GM12878 (cell line): ENCODE measurements at regions not wholly inside any gene's neighbourhood (a gene's known extent, or its start where the extent isn't known, plus 50 kb on each side); places are given as distances from the start of the nearest gene placed in this dataset.

Experiments used
- ATF7 ChIP-seq: fragments of 450-650 bp; IDR thresholded peaks from 2 replicates; pipeline ENCODE4 v1.6.1; 2016; ENCODE audit warnings: low read depth, mild to moderate bottlenecking
- BACH1 ChIP-seq: fragments of 450-650 bp; IDR thresholded peaks from 2 replicates; pipeline ENCODE4 v1.6.1; 2017; ENCODE audit warnings: mild to moderate bottlenecking, borderline replicate concordance
- CEBPB ChIP-seq, 2 experiments: fragments of 150-350 bp in 1 of 2; IDR thresholded peaks; 2 replicates each; pipeline ENCODE4 v1.6.1; 2012 to 2014; ENCODE audit warnings: low read depth in 2 of 2, low read length in 2 of 2, borderline replicate concordance in 1 of 2, inconsistent platforms in 1 of 2
- CHD4 ChIP-seq: fragments of 200-600 bp; sonication (generic); IDR thresholded peaks from 2 replicates; pipeline ENCODE4 v1.6.1; 2016; ENCODE audit warnings: mild to moderate bottlenecking
- CTCF ChIP-seq, 3 experiments: IDR thresholded peaks in 2 of 3; conservative IDR thresholded peaks in 1 of 3; 2 replicates each; pipeline ENCODE4 v1.5.1; 2011; ENCODE audit warnings: low read depth in 3 of 3, low read length in 3 of 3, mild to moderate bottlenecking in 3 of 3, control low read depth in 2 of 3, moderate library complexity in 2 of 3, inconsistent platforms in 1 of 3, mixed read lengths in 1 of 3; ENCODE audit not compliant: control insufficient read depth in 2 of 3, insufficient read depth in 1 of 3; ENCODE audit errors: extremely low read depth in 1 of 3
- E4F1 ChIP-seq: fragments of 450-650 bp; IDR thresholded peaks from 2 replicates; pipeline ENCODE4 v1.6.1; 2018; ENCODE audit warnings: borderline replicate concordance, mild to moderate bottlenecking; ENCODE audit not compliant: partially characterized antibody
- HCFC1 ChIP-seq: fragments of 150-350 bp; IDR thresholded peaks from 2 replicates; pipeline ENCODE4 v1.6.1; 2014; ENCODE audit warnings: low read length
- HDAC6 ChIP-seq: fragments of 200-600 bp; sonication (generic); IDR thresholded peaks from one replicate; pipeline ENCODE4 v1.8.0; 2017; ENCODE audit warnings: antibody characterized with exemption; ENCODE audit not compliant: unreplicated experiment
- NR2F1 ChIP-seq: fragments of 450-650 bp; conservative IDR thresholded peaks from 2 replicates; pipeline ENCODE4 v1.6.1; 2017; ENCODE audit warnings: mild to moderate bottlenecking
- POLR2A ChIP-seq: IDR thresholded peaks from 2 replicates; pipeline ENCODE4 v1.6.1; 2011; ENCODE audit warnings: low read depth, mild to moderate bottlenecking, low read length
- POLR2AphosphoS5 ChIP-seq: IDR thresholded peaks from 2 replicates; pipeline ENCODE4 v1.6.1; 2011; ENCODE audit warnings: mild to moderate bottlenecking, low read length, inconsistent platforms
- USF2 ChIP-seq: IDR thresholded peaks from 2 replicates; pipeline ENCODE4 v1.6.1; 2011; ENCODE audit warnings: low read depth, low read length, improper control_type of control experiment, borderline replicate concordance
- ZBTB4 ChIP-seq: fragments of 450-650 bp; formaldehyde crosslinking; IDR thresholded peaks from 2 replicates; pipeline ENCODE4 v1.4.0; 2022; ENCODE audit warnings: mild to moderate bottlenecking, moderate library complexity

GRCh38 chr1:108064255-108064654 is 99.3 kb upstream of the VAV3 start:
- TF ChIP-seq CTCF (IDR thresholded peaks at IDR 0.05 in 2 of 3, conservative IDR thresholded peaks at IDR 0.05 in 1 of 3; ENCODE audit: control insufficient read depth in 2 of 3, extremely low read depth in 1 of 3, insufficient read depth in 1 of 3, low read depth in 3 of 3, low read length in 3 of 3) (no peak), ATF7 (no peak), POLR2AphosphoS5 (no peak), CEBPB (IDR thresholded peaks at IDR 0.05; ENCODE audit: borderline replicate concordance in 1 of 2, low read depth in 2 of 2, low read length in 2 of 2) (no peak), NR2F1 (no peak), BACH1 (no peak), HCFC1 (no peak), CHD4 (no peak), POLR2A (no peak), HDAC6 (no peak), USF2 (no peak), ZBTB4 (CRISPR knock-in tag) (no peak), E4F1 (no peak)
